OCI-LY7 (cell line): ENCODE measurements at regions not wholly inside any gene's neighbourhood (a gene's known extent, or its start where the extent isn't known, plus 50 kb on each side); places are given as distances from the start of the nearest gene placed in this dataset.
A peak's percentile ranks its signal among the peaks of the same experiment; 100 is the strongest.

Source experiments
- BruUV-seq: library from RNA; stranded (reverse); fragments of 400-500 nt; replicated peaks from 2 replicates; lab custom pipeline; 2021; lab: Mats Ljungman, UMichigan
- CTCF ChIA-PET: fragments of 300-600 bp; sonication (Branson Sonifier 250); formaldehyde crosslinking; loops from one replicate; lab custom pipeline; 2022; ENCODE audit warnings: antibody characterized with exemption; ENCODE audit not compliant: unreplicated experiment; lab: Charles Lee
- POLR2A ChIA-PET: fragments of 300-600 bp; sonication (Branson Sonifier 250); formaldehyde crosslinking; loops from one replicate; lab custom pipeline; 2022; ENCODE audit warnings: antibody characterized with exemption; lab: Charles Lee
- DNase-seq: peaks from one replicate; pipeline ENCODE4 v3.0.0-alpha.2; 2015; ENCODE audit warnings: low spot score
- H2AFZ ChIP-seq: fragments of 200-600 bp; sonication (generic), shearing (Covaris generic); 2 replicates; pipeline ENCODE4 v1.6.1; 2014; ENCODE audit warnings: mild to moderate bottlenecking, antibody characterized with exemption, low read length, moderate library complexity
- H3K27ac ChIP-seq: fragments of 200-600 bp; sonication (generic); 2 replicates; pipeline ENCODE4 v1.5.1; 2014; ENCODE audit warnings: mixed run types, low read depth, mild to moderate bottlenecking, moderate library complexity, low read length, inconsistent platforms; ENCODE audit not compliant: poor library complexity, severe bottlenecking
- H3K36me3 ChIP-seq: fragments of 200-600 bp; sonication (generic); 2 replicates; pipeline ENCODE4 v1.6.1; 2014; ENCODE audit warnings: mild to moderate bottlenecking, antibody characterized with exemption, low read length, moderate library complexity, mixed read lengths; ENCODE audit not compliant: insufficient read depth
- H3K4me1 ChIP-seq: fragments of 200-600 bp; sonication (generic); 2 replicates; pipeline ENCODE4 v1.5.1; 2014; ENCODE audit warnings: mild to moderate bottlenecking, low read length; ENCODE audit not compliant: insufficient read depth, poor library complexity, severe bottlenecking
- H3K4me2 ChIP-seq: fragments of 200-600 bp; sonication (generic); 2 replicates; pipeline ENCODE4 v1.6.1; 2014; ENCODE audit warnings: mild to moderate bottlenecking, low read length
- H3K4me3 ChIP-seq: fragments of 200-600 bp; sonication (generic); 2 replicates; pipeline ENCODE4 v1.5.1; 2014; ENCODE audit warnings: mild to moderate bottlenecking, low read depth, low read length; ENCODE audit not compliant: poor library complexity, severe bottlenecking
- H3K79me2 ChIP-seq: fragments of 200-600 bp; sonication (generic); 2 replicates; pipeline ENCODE4 v1.6.1; 2016; ENCODE audit warnings: low read depth, mild to moderate bottlenecking, low read length, moderate library complexity, mixed read lengths; ENCODE audit not compliant: insufficient read depth
- H3K9me2 ChIP-seq: fragments of 200-600 bp; sonication (generic); 2 replicates; pipeline ENCODE4 v1.6.1; 2016; ENCODE audit warnings: mild to moderate bottlenecking, low read length, mixed read lengths; ENCODE audit not compliant: insufficient read depth
- H3K9me3 ChIP-seq: fragments of 200-600 bp; sonication (generic); 2 replicates; pipeline ENCODE4 v1.6.1; 2014; ENCODE audit warnings: mild to moderate bottlenecking, mixed run types, low read length, mixed read lengths
- H4K20me1 ChIP-seq: fragments of 200-600 bp; sonication (generic); 2 replicates; pipeline ENCODE4 v1.6.1; 2014; ENCODE audit warnings: mild to moderate bottlenecking, antibody characterized with exemption, low read length, moderate library complexity, mixed read lengths; ENCODE audit not compliant: insufficient read depth
- EZH2phosphoT487 ChIP-seq: fragments of 200-600 bp; sonication (generic); IDR thresholded peaks from 2 replicates; pipeline ENCODE4 v1.6.1; 2018; ENCODE audit warnings: low read depth, borderline replicate concordance, mild to moderate bottlenecking, mixed run types, antibody characterized with exemption, low read length, moderate library complexity, mixed read lengths
- intact Hi-C: fragments of 100-400 bp; cut with micrococcal nuclease; formaldehyde crosslinking; loops from one replicate; pipeline ENCODE4 v1.10.0; 2022; ENCODE audit not compliant: unreplicated experiment
- TF ChIP-seq, protein P1 (sequence below): fragments of 200-600 bp; sonication (generic); conservative IDR thresholded peaks from 2 replicates; pipeline ENCODE4 v1.5.1; 2014; ENCODE audit warnings: mild to moderate bottlenecking, antibody characterized with exemption, low read length, moderate library complexity, mixed read lengths

DNA sequence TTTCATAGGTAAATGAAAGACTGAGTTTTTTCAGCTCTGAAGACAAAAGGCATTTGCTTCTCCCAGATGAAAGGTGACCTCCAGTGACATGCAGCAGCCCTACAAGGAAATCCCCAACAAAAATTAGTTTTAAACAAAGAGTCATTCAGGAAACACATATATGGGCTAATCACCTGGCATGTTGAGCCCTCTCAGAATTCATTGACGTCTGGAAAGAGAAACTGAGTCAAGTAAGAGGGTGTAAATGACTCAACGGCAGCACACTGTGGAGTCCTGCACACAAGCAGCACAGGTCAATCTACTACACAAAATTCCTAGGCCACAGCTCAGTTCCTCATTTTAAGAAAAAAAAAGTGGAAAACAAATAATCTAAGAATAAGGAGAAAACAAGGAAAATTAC, 592.3 kb downstream of the EPHA7 start:
- Histone ChIP-seq H4K20me1 (no peaks in the 10 kb centered on the region), H3K27ac (peak overlapping the region; percentile 20), H3K36me3 (no peaks in the 10 kb centered on the region), H2AFZ (peak overlapping the region; percentile 89), H3K4me3 (peak overlapping the region; percentile 9), H3K4me1 (peaks cover 14% of the 10 kb centered on the region), H3K9me3 (peaks cover 13% of the 10 kb centered on the region; the same call in 1 of the 2 replicates), H3K79me2 (no peaks in the 10 kb centered on the region), H3K4me2 (0 out of 2 replicates have a peak overlapping the region, but pooled peaks have one; percentile 35), H3K9me2 (no peaks in the 10 kb centered on the region)
- BruUV-seq: no TSS peak
- POLR2A ChIA-PET: interaction anchor here (0.6 to 1.2 kb wide), 2 partner anchors 8 to 107 kb away, joined by 3 to 5 read pairs; no protein-coding TSS in a partner anchor
- TF ChIP-seq, protein P1, sequence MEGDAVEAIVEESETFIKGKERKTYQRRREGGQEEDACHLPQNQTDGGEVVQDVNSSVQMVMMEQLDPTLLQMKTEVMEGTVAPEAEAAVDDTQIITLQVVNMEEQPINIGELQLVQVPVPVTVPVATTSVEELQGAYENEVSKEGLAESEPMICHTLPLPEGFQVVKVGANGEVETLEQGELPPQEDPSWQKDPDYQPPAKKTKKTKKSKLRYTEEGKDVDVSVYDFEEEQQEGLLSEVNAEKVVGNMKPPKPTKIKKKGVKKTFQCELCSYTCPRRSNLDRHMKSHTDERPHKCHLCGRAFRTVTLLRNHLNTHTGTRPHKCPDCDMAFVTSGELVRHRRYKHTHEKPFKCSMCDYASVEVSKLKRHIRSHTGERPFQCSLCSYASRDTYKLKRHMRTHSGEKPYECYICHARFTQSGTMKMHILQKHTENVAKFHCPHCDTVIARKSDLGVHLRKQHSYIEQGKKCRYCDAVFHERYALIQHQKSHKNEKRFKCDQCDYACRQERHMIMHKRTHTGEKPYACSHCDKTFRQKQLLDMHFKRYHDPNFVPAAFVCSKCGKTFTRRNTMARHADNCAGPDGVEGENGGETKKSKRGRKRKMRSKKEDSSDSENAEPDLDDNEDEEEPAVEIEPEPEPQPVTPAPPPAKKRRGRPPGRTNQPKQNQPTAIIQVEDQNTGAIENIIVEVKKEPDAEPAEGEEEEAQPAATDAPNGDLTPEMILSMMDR: no peak
- no peak for TF ChIP-seq EZH2phosphoT487
- peak; percentile 22 for DNase-seq
- intact Hi-C loops: no loop called here
- CTCF ChIA-PET: no interaction called here

DNA sequence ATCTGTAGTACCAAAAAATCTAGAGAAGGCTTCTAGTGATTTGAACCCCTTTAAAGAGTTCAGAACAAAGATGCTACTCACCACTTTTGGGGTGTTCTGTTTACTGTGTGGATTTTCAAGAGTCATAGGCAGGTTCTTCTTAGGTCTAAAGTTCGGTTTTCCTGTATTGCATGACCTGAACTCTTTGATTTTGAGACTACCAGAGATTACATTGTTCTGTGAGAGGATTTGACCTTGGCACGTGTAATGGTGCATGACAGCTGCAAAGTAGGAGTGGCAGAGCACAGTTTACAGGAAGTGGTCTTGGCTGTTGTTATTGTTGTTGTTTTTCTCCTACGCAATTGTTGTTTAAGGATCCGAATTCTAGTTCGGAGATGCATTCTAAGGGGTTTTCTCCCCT, 592.7 kb downstream of the EPHA7 start:
- H3K79me2 ChIP-seq: no peaks in the 10 kb centered on the region

DNA sequence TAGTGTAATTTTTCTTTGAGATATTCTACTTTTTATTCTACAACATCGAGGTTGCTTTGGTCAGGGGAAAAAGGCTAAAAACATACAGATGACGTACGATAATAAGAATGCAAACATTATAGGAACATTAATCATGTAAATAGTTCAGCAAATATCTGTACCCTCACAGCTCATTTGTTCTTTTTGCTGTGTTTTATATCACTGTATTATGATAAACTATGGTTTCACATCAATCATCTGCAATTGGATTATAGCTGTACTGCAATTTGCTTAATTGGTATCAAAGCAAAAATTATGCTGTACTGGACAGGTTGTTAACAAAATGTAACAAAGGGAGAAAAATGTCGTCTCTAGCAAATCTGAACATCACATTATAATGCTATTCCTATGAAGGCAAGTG, 597.1 kb downstream of the EPHA7 start:
- no peaks in the 10 kb centered on the region for H3K36me3 ChIP-seq
- peaks cover 12% of the 10 kb centered on the region for H3K4me1 ChIP-seq
- CTCF ChIA-PET: interaction anchor here (1.5 kb wide), 1 partner anchor 10 kb away, joined by 3 read pairs; no protein-coding TSS in a partner anchor
- no peak overlapping the region for H3K4me3 ChIP-seq
- peaks cover 5% of the 10 kb centered on the region; the same call in 1 of the 2 replicates for H3K9me3 ChIP-seq
- H3K27ac ChIP-seq: no peak overlapping the region
- DNase-seq: no peak
- TF ChIP-seq EZH2phosphoT487: no peak
- TF ChIP-seq, protein P1: no peak
- H2AFZ ChIP-seq: no peak overlapping the region
- no peaks in the 10 kb centered on the region for H4K20me1 ChIP-seq
- no peaks in the 10 kb centered on the region; the same call in 1 of the 2 replicates for H3K9me2 ChIP-seq
- no TSS peak for BruUV-seq
- intact Hi-C loops: no loop called here
- POLR2A ChIA-PET: no interaction called here
- no peaks in the 10 kb centered on the region for H3K79me2 ChIP-seq
- no peak overlapping the region for H3K4me2 ChIP-seq

More for the DNA sequence above, 592.7 kb downstream of the EPHA7 start:
- BruUV-seq: no TSS peak
- DNase-seq: peak; percentile 33
- Histone ChIP-seq H4K20me1 (no peaks in the 10 kb centered on the region), H3K4me1 (peaks cover 14% of the 10 kb centered on the region), H3K36me3 (no peaks in the 10 kb centered on the region), H3K4me3 (peak overlapping the region; percentile 9), H3K9me2 (no peaks in the 10 kb centered on the region), H3K27ac (peak overlapping the region; percentile 20), H3K9me3 (peaks cover 13% of the 10 kb centered on the region; the same call in 1 of the 2 replicates), H2AFZ (peak overlapping the region; percentile 89), H3K4me2 (peak overlapping the region; percentile 35; the same call in 1 of the 2 replicates)
- no peak for TF ChIP-seq EZH2phosphoT487
- TF ChIP-seq, protein P1: no peak
- POLR2A ChIA-PET: interaction anchor here (0.6 kb wide), 1 partner anchor 107 kb away, joined by 3 read pairs; no protein-coding TSS in a partner anchor
- CTCF ChIA-PET: no interaction called here
- intact Hi-C loops: no loop called here
